ENCODE measurements at regions not wholly inside any gene's neighbourhood (a gene's known extent, or its start where the extent isn't known, plus 50 kb on each side); places are given as distances from the start of the nearest gene placed in this dataset.
A peak's percentile ranks its signal among the peaks of the same experiment; 100 is the strongest.

DNA sequence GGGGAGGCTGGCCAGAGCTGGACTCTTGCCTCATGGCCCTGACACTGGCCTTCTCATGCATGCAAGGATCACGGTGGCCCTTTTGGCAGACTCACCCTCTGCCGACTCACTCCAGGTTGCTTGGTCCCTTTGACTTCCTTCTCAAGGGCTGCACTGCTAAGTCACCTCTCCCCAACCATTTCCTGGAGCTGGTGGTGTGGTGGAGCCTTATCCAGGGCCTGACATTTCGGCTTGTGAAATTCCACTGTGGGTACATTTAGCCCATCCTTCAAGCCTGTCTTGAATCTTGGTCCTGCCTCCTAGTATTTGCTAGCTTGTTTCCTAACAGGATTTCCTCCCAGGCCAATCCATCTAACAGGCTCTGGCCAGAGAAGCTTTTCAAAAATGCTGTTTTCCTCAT, 52.6 kb upstream of the JUN start:
- Mint-ChIP-seq H3K36me3 (peaks cover 0 to 4% (median 0%) of the 10 kb centered on the region in 3 donors), H3K4me3 (no peak overlapping the region), H3K4me1 (peaks cover 0 to 1% (median 0%) of the 10 kb centered on the region in 3 donors), H3K27ac (peak overlapping the region in 1 of 8 donors; percentile 24), H3K9me3 (no peaks in the 10 kb centered on the region), H3K27me3 (no peaks in the 10 kb centered on the region)
- Histone ChIP-seq H3K27me3 (ENCODE audit: insufficient read depth, low read length, poor library complexity, severe bottlenecking) (no peaks in the 10 kb centered on the region), H3K27ac (ENCODE audit: low read depth, low read length) (no peak overlapping the region), H3K4me3 (ENCODE audit: low read length) (no peak overlapping the region), H3K36me3 (ENCODE audit: insufficient read depth, low read length) (no peaks in the 10 kb centered on the region), H3K4me1 (ENCODE audit: insufficient read depth, low read length) (no peaks in the 10 kb centered on the region), H3K9me3 (ENCODE audit: low read length) (no peaks in the 10 kb centered on the region)
- ChIA-PET CTCF (no interaction called here), POLR2A (no interaction called here)
- no peak for DNase-seq

DNA sequence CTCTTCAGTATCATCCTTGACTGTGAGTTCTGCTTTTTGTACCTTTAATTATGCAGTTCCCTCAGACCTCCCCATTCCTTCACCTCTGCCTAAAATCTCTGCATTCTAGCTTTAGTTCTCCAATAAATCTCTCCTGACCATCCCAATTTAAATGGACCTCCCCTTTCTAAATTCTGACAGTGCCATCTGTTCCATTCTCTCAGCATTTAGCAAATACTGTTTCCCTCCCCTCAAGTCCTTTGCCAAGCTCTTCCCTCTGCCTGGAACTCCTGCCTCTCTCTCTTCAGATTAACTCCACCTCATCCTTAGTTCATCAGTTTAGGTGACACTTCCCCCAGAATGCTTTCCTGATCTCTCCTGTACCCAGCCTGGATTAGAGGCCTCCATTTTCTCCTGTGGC, 54.0 kb upstream of the JUN start:
- Mint-ChIP-seq H3K4me3 (no peak overlapping the region), H3K27me3 (no peaks in the 10 kb centered on the region), H3K4me1 (peaks cover 0 to 6% (median 1%) of the 10 kb centered on the region in 3 donors), H3K27ac (peak overlapping the region in 2 of 8 donors; percentile 3 to 79), H3K36me3 (peaks cover 0 to 4% (median 0%) of the 10 kb centered on the region in 3 donors), H3K9me3 (no peaks in the 10 kb centered on the region)
- no peaks in the 10 kb centered on the region for H3K27me3 ChIP-seq (ENCODE audit: insufficient read depth, low read length, poor library complexity, severe bottlenecking)
- no peaks in the 10 kb centered on the region for H3K4me1 ChIP-seq (ENCODE audit: insufficient read depth, low read length)
- POLR2A ChIA-PET, result no interaction called here
- no peak for DNase-seq
- H3K27ac ChIP-seq (ENCODE audit: low read depth, low read length), result no peak overlapping the region
- H3K4me3 ChIP-seq (ENCODE audit: low read length), result no peak overlapping the region
- H3K36me3 ChIP-seq (ENCODE audit: insufficient read depth, low read length), result no peaks in the 10 kb centered on the region
- H3K9me3 ChIP-seq (ENCODE audit: low read length), result no peaks in the 10 kb centered on the region
- CTCF ChIA-PET, result no interaction called here

DNA sequence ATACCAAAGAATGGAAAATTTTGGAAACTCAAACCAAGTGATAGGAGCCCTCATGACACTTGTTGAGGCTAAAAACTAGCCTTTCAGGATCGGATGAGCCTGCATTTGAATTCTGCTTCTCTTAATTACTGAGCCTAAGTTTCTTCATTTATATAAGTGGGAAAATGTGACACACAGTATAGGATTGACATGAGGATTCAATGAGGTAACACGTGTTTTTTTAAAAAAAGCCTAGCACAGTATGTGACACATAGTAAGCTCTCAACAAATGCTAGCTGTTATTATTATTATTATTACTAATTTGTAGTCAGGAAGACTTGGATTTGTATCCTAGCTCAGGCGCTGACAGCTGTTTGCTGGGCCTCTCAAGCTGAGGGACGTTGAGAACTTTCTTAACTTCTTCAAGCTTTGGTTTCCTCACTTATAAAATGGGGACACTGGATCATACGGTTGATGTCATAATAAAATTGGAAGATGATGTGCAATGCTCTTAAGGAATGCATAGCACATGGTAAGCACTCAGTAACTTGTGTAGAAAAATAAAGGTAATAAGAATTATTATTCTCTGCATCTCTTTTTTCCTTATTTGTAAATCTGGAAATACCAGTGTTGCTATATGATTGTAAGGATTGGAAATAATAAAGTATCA, 55.4 kb upstream of the JUN start:
- H3K4me3 ChIP-seq (ENCODE audit: low read length), result no peak overlapping the region
- no peaks in the 10 kb centered on the region for H3K27me3 ChIP-seq (ENCODE audit: insufficient read depth, low read length, poor library complexity, severe bottlenecking)
- no peak for DNase-seq
- ChIA-PET CTCF (interaction anchor here (1.1 kb wide), 1 partner anchor 92 kb away, joined by 3 read pairs; no protein-coding TSS in a partner anchor), POLR2A (no interaction called here)
- no peaks in the 10 kb centered on the region for H3K4me1 ChIP-seq (ENCODE audit: insufficient read depth, low read length)
- peaks cover 0 to 4% (median 0%) of the 10 kb centered on the region in 3 donors for H3K36me3 Mint-ChIP-seq
- H3K36me3 ChIP-seq (ENCODE audit: insufficient read depth, low read length), result no peaks in the 10 kb centered on the region
- no peaks in the 10 kb centered on the region for H3K27me3 Mint-ChIP-seq
- H3K9me3 Mint-ChIP-seq, result no peaks in the 10 kb centered on the region
- no peak overlapping the region for H3K4me3 Mint-ChIP-seq
- H3K27ac Mint-ChIP-seq, result no peak overlapping the region
- H3K4me1 Mint-ChIP-seq, result peaks cover 0 to 6% (median 1%) of the 10 kb centered on the region in 3 donors
- no peaks in the 10 kb centered on the region for H3K9me3 ChIP-seq (ENCODE audit: low read length)
- no peak overlapping the region for H3K27ac ChIP-seq (ENCODE audit: low read depth, low read length)

DNA sequence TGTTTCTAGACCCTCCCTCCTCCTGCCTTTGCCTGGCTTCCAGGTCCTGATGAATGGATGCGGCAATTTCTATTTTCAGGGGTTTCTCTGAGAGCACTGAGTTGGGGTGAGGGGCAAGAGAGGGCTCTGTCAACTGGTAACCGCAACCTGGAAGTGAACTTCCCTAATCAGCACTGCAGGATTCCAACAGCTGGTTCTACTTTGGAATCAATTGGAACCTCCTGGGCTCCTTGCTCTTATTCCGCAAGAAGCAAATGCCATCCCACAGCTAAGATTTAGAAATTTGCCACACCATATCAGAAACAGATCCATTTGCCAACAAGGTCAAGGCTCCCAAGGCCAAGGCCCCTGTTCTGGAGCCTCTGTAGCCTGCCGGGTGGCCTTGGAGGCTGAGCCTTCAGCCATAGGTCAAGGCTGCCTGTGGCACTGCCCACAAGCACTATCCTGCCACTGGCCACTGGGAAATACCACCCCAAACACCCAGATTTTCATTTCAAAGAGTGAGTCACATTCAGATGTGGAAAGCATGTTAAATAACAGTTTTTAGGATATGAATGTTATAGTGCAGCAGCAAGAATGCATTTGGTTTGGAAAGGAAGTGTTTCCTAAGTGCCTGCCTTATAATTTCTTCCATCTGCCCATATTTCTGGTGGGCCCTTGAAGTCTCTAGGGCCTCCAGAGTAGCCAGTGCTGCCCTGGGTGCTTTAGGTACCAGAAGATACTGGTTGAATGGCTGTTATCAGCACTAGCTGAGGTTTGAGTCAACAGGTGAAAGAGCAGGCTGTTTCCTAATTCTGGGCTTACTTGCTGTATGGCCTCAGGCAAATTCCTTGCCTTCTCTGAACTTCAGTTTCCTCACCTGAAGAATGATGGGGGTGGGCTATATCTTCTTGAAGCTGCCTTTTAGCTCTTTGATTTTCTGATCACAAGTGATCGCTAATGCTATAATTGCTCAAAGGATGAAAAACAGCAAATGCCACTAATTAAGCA, 56.3 kb upstream of the JUN start:
- Histone ChIP-seq H3K36me3 (ENCODE audit: insufficient read depth, low read length) (no peaks in the 10 kb centered on the region), H3K9me3 (ENCODE audit: low read length) (no peaks in the 10 kb centered on the region), H3K27ac (ENCODE audit: low read depth, low read length) (no peak overlapping the region), H3K4me1 (ENCODE audit: insufficient read depth, low read length) (no peaks in the 10 kb centered on the region), H3K4me3 (ENCODE audit: low read length) (no peak overlapping the region), H3K27me3 (ENCODE audit: insufficient read depth, low read length, poor library complexity, severe bottlenecking) (no peaks in the 10 kb centered on the region)
- H3K27ac Mint-ChIP-seq, result no peak overlapping the region
- ChIA-PET CTCF (interaction anchor here (0.9 to 1.3 kb wide), 3 partner anchors 16 to 93 kb away, joined by 3 read pairs; no protein-coding TSS in a partner anchor), POLR2A (no interaction called here)
- H3K27me3 Mint-ChIP-seq, result no peaks in the 10 kb centered on the region
- DNase-seq, result no peak
- no peak overlapping the region for H3K4me3 Mint-ChIP-seq
- H3K4me1 Mint-ChIP-seq, result peaks cover 0 to 6% (median 1%) of the 10 kb centered on the region in 3 donors
- no peaks in the 10 kb centered on the region for H3K9me3 Mint-ChIP-seq
- H3K36me3 Mint-ChIP-seq, result peaks cover 0 to 4% (median 0%) of the 10 kb centered on the region in 3 donors

DNA sequence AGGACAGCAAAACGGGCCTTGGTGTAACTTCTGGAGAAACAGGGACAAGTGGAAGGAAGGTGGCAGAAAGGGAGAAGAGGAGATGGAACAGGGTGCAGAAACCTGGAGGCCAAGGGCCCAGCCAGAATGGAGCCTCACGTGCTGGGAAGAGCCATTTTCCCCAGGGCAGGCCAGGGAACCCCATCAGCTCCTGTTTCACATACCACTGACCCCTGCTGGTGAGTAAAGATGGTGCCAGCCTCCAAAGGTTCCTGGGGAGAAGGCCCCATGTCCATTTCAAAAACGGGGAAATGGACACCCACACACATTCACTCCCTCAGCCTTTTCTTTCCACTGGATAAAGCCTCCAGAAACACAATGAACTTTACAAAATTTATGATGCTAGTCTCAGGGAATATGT, 57.6 kb upstream of the JUN start:
- ChIA-PET POLR2A (interaction anchor here (0.6 kb wide), 1 partner anchor 56 kb away, joined by 3 read pairs; no protein-coding TSS in a partner anchor), CTCF (interaction anchor here (0.9 to 1.6 kb wide), 3 partner anchors 14 to 57 kb away, joined by 3 to 6 read pairs (median 3); partner anchors contain the start of gene JUN)
- Histone ChIP-seq H3K9me3 (ENCODE audit: low read length) (no peaks in the 10 kb centered on the region), H3K36me3 (ENCODE audit: insufficient read depth, low read length) (no peaks in the 10 kb centered on the region), H3K4me3 (ENCODE audit: low read length) (no peak overlapping the region), H3K27me3 (ENCODE audit: insufficient read depth, low read length, poor library complexity, severe bottlenecking) (no peaks in the 10 kb centered on the region), H3K4me1 (ENCODE audit: insufficient read depth, low read length) (no peaks in the 10 kb centered on the region), H3K27ac (ENCODE audit: low read depth, low read length) (no peak overlapping the region)
- peak in 2 of 5 donors; percentile 3 to 9 for DNase-seq
- H3K9me3 Mint-ChIP-seq, result no peaks in the 10 kb centered on the region
- H3K27ac Mint-ChIP-seq, result peak overlapping the region in 3 of 8 donors; percentile 2 to 51 (median 17)
- H3K36me3 Mint-ChIP-seq, result peaks cover 0 to 7% (median 0%) of the 10 kb centered on the region in 3 donors
- peaks cover 0 to 6% (median 1%) of the 10 kb centered on the region in 3 donors for H3K4me1 Mint-ChIP-seq
- no peaks in the 10 kb centered on the region for H3K27me3 Mint-ChIP-seq
- H3K4me3 Mint-ChIP-seq, result no peak overlapping the region

DNA sequence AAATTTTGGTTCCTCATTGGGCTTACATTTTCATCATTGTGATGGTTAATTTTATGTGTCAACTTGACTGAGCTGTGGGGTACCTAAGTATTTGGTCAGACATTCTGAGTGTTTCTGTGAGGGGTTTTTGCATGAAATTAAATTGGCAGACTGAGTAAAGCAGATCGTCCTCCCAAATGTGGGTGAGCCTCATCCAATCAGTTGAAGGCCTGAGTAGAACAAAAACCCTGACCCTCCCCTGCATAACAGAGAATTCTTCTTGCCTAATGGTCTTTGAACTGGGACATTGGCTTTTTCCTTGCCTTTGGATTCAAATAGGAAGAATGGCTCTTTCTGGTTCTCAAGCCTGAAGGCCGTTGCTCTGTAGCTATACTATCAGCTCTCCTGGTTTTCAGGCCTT, 59.1 kb upstream of the JUN start:
- ChIA-PET CTCF (interaction anchor here (1.0 to 1.2 kb wide), 3 partner anchors 8 to 87 kb away, joined by 3 read pairs; no protein-coding TSS in a partner anchor), POLR2A (no interaction called here)
- Histone ChIP-seq H3K36me3 (ENCODE audit: insufficient read depth, low read length) (no peaks in the 10 kb centered on the region), H3K27me3 (ENCODE audit: insufficient read depth, low read length, poor library complexity, severe bottlenecking) (no peaks in the 10 kb centered on the region), H3K4me3 (ENCODE audit: low read length) (no peak overlapping the region), H3K27ac (ENCODE audit: low read depth, low read length) (no peak overlapping the region), H3K4me1 (ENCODE audit: insufficient read depth, low read length) (no peaks in the 10 kb centered on the region), H3K9me3 (ENCODE audit: low read length) (no peaks in the 10 kb centered on the region)
- Mint-ChIP-seq H3K36me3 (peaks cover 0 to 6% (median 0%) of the 10 kb centered on the region in 3 donors), H3K4me1 (peaks cover 0 to 6% (median 1%) of the 10 kb centered on the region in 3 donors), H3K27ac (no peak overlapping the region), H3K4me3 (no peak overlapping the region), H3K9me3 (no peaks in the 10 kb centered on the region), H3K27me3 (no peaks in the 10 kb centered on the region)
- DNase-seq, result no peak

DNA sequence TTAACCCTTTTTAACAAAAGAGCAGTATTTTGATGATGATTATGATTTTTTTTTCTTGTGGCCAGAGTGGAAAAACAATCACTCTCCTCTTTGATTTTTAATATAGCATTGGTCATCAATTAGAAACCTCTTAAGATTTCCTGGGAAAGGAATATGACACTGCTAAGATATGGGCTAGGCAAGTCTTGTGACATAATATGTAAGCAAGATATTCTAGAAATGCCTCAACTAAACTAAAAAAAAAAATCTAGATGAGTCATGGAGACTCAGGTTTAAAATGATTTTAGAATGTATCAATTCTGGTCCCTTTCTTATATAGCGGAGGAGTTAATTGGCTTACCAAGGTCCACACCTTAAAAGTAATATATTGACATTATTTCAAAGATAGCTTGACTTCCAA, 60.3 kb upstream of the JUN start:
- H3K4me1 Mint-ChIP-seq, result peaks cover 0 to 6% (median 1%) of the 10 kb centered on the region in 3 donors
- no peak overlapping the region for H3K27ac Mint-ChIP-seq
- ChIA-PET CTCF (no interaction called here), POLR2A (no interaction called here)
- H3K27me3 Mint-ChIP-seq, result no peaks in the 10 kb centered on the region
- Histone ChIP-seq H3K4me1 (ENCODE audit: insufficient read depth, low read length) (no peaks in the 10 kb centered on the region), H3K27me3 (ENCODE audit: insufficient read depth, low read length, poor library complexity, severe bottlenecking) (no peaks in the 10 kb centered on the region), H3K9me3 (ENCODE audit: low read length) (no peaks in the 10 kb centered on the region), H3K36me3 (ENCODE audit: insufficient read depth, low read length) (no peaks in the 10 kb centered on the region), H3K4me3 (ENCODE audit: low read length) (no peak overlapping the region), H3K27ac (ENCODE audit: low read depth, low read length) (no peak overlapping the region)
- no peak overlapping the region for H3K4me3 Mint-ChIP-seq
- DNase-seq, result no peak
- no peaks in the 10 kb centered on the region for H3K9me3 Mint-ChIP-seq
- peaks cover 0 to 3% (median 0%) of the 10 kb centered on the region in 3 donors for H3K36me3 Mint-ChIP-seq

DNA sequence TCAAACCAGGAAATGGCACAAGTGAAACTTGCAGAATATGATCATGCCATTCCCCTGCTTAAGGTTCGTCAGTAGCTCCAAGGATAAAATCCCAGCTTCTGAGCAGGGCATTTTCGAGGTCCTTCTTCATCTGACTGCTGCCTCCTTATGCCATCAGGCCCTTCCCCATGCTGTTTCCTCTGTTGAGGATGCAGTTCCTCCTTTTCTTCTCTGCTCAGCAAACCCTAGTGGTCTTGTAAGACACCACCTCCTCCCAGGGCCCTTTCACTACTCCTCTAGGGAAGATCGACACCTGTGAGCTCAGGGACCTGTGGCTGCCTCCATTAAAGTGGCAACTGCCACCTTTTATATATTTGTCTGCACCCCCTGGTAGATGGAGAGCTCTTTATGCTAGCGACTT, 62.1 kb upstream of the JUN start:
- ChIA-PET POLR2A (no interaction called here), CTCF (interaction anchor here (0.8 kb wide), 1 partner anchor 57 kb away, joined by 3 read pairs; no protein-coding TSS in a partner anchor)
- Histone ChIP-seq H3K27me3 (ENCODE audit: insufficient read depth, low read length, poor library complexity, severe bottlenecking) (no peaks in the 10 kb centered on the region), H3K27ac (ENCODE audit: low read depth, low read length) (no peak overlapping the region), H3K4me3 (ENCODE audit: low read length) (no peak overlapping the region), H3K9me3 (ENCODE audit: low read length) (no peaks in the 10 kb centered on the region), H3K36me3 (ENCODE audit: insufficient read depth, low read length) (no peaks in the 10 kb centered on the region), H3K4me1 (ENCODE audit: insufficient read depth, low read length) (no peaks in the 10 kb centered on the region)
- Mint-ChIP-seq H3K36me3 (peaks cover 0 to 3% (median 0%) of the 10 kb centered on the region in 3 donors), H3K27me3 (no peaks in the 10 kb centered on the region), H3K4me3 (no peak overlapping the region), H3K27ac (no peak overlapping the region), H3K9me3 (no peaks in the 10 kb centered on the region), H3K4me1 (peaks cover 0 to 6% (median 1%) of the 10 kb centered on the region in 3 donors)
- no peak for DNase-seq
